Keratinocyte (primary cell): ENCODE measurements at regions not wholly inside any gene's neighbourhood (a gene's known extent, or its start where the extent isn't known, plus 50 kb on each side); places are given as distances from the start of the nearest gene placed in this dataset.

Source experiments
- DNase-seq: peaks from one replicate; pipeline ENCODE4 v3.0.0-alpha.2; 2011; ENCODE audit warnings: low read depth, missing footprints, low spot score
- FAIRE-seq: peaks from 2 replicates; lab custom pipeline; 2011; peaks lifted over from hg19 to GRCh38; lab: Jason Lieb, UNC
- H2AFZ ChIP-seq: 2 replicates; pipeline ENCODE4 v1.6.0; 2012; ENCODE audit warnings: low read length, control low read depth, inconsistent platforms; ENCODE audit not compliant: control insufficient read depth
- H3K27ac ChIP-seq: 2 replicates; pipeline ENCODE4 v1.5.1; 2011; ENCODE audit warnings: low read length; ENCODE audit not compliant: control insufficient read depth, insufficient read depth
- H3K27me3 ChIP-seq: 3 replicates; pipeline ENCODE4 v1.6.0; 2011; ENCODE audit warnings: low read length; ENCODE audit not compliant: control insufficient read depth, insufficient read depth; ENCODE audit errors: extremely low read depth
- H3K36me3 ChIP-seq, 2 experiments: 2 replicates in 1 of 2; 3 replicates in 1 of 2; pipeline ENCODE4 v1.5.1; 2011; ENCODE audit warnings: low read length in 2 of 2, mild to moderate bottlenecking in 1 of 2; ENCODE audit not compliant: control insufficient read depth in 2 of 2, insufficient read depth in 2 of 2; ENCODE audit errors: extremely low read depth in 1 of 2
- H3K4me1 ChIP-seq: 3 replicates; pipeline ENCODE4 v1.5.1; 2011; ENCODE audit warnings: low read length; ENCODE audit not compliant: control insufficient read depth, insufficient read depth; ENCODE audit errors: extremely low read depth
- H3K4me2 ChIP-seq: 3 replicates; pipeline ENCODE4 v1.6.0; 2011; ENCODE audit warnings: low read depth, low read length; ENCODE audit not compliant: control insufficient read depth, insufficient read depth; ENCODE audit errors: extremely low read depth
- H3K4me3 ChIP-seq, 3 experiments: fragments of 200-600 bp in 1 of 3; sonication (generic) in 1 of 3; 2 replicates in 2 of 3; 3 replicates in 1 of 3; pipeline ENCODE4 v1.5.1; 2011 to 2016; ENCODE audit warnings: low read length in 3 of 3, mild to moderate bottlenecking in 3 of 3, control low read depth in 2 of 3, inconsistent platforms in 1 of 3, low read depth in 1 of 3, mixed read lengths in 1 of 3, mixed run types in 1 of 3, moderate library complexity in 1 of 3; ENCODE audit not compliant: control insufficient read depth in 2 of 3, insufficient read depth in 2 of 3; ENCODE audit errors: extremely low read depth in 1 of 3
- H3K79me2 ChIP-seq: 2 replicates; pipeline ENCODE4 v1.6.0; 2012; ENCODE audit warnings: low read length; ENCODE audit not compliant: control insufficient read depth, insufficient read depth
- H3K9ac ChIP-seq: 3 replicates; pipeline ENCODE4 v1.6.0; 2011; ENCODE audit warnings: low read length; ENCODE audit not compliant: control insufficient read depth, insufficient read depth; ENCODE audit errors: extremely low read depth
- H3K9me1 ChIP-seq: 3 replicates; pipeline ENCODE4 v1.6.0; 2011; ENCODE audit warnings: low read length; ENCODE audit not compliant: control insufficient read depth, insufficient read depth; ENCODE audit errors: extremely low read depth
- H3K9me3 ChIP-seq: 2 replicates; pipeline ENCODE4 v1.5.1; 2012; ENCODE audit warnings: low read depth, low read length; ENCODE audit not compliant: control insufficient read depth
- H4K20me1 ChIP-seq: 3 replicates; pipeline ENCODE4 v1.6.0; 2011; ENCODE audit warnings: low read length; ENCODE audit not compliant: control insufficient read depth, insufficient read depth; ENCODE audit errors: extremely low read depth
- CTCF ChIP-seq, 3 experiments: IDR thresholded peaks in 1 of 3; conservative IDR thresholded peaks in 1 of 3; optimal IDR thresholded peaks in 1 of 3; 2 replicates in 2 of 3; 3 replicates in 1 of 3; pipeline versions ENCODE3 to v1.5.1; 2011; ENCODE audit warnings: low read length in 3 of 3, mild to moderate bottlenecking in 3 of 3, moderate library complexity in 2 of 3, control low read depth in 1 of 3, inconsistent platforms in 1 of 3; ENCODE audit not compliant: insufficient read depth in 2 of 3; ENCODE audit errors: extremely low read depth in 1 of 3
- EZH2 ChIP-seq: IDR thresholded peaks from one replicate; pipeline ENCODE4 v1.6.1; 2012; ENCODE audit warnings: inconsistent platforms, mild to moderate bottlenecking, low read length, moderate library complexity
- dilution Hi-C: fragments of 300-500 bp; cut with MboI; formaldehyde crosslinking; loops from one replicate; pipeline ENCODE4 v1.7.0; 2020; ENCODE audit warnings: low sequenced_read_pairs; ENCODE audit not compliant: extremely low pct_ligation_motif_present

DNA sequence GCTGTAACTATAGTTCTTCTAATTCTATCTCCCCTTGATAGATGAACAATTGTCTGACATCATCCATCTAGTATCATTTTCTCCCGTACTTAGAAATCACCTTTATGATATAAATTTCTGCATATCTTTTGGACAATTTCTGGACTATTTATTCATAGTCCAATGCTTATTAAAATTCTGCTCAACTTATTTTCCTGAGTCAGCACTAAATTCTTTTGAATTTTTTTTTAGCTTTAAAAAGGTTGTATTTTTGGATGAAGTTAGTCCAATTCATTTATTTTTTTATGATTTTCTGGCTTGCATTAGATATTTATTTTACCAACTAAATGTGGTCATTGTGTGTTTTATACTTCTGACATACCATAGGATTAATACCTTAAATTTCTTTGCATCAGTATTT, 538.5 kb upstream of the DCC start:
- no peaks in the 10 kb centered on the region for H3K9me1 ChIP-seq
- TF ChIP-seq EZH2 (no peak), CTCF (optimal IDR thresholded peaks at IDR 0.05 in 1 of 3, IDR thresholded peaks at IDR 0.05 in 1 of 3, conservative IDR thresholded peaks at IDR 0.05 in 1 of 3; ENCODE audit: extremely low read depth in 1 of 3, insufficient read depth in 2 of 3, low read length in 3 of 3) (no peak)
- dilution Hi-C loops = no loop called here
- no peak overlapping the region for H3K27ac ChIP-seq
- H3K36me3 ChIP-seq = no peaks in the 10 kb centered on the region
- H3K9ac ChIP-seq = no peak overlapping the region
- H4K20me1 ChIP-seq = no peaks in the 10 kb centered on the region
- no peaks in the 10 kb centered on the region for H3K79me2 ChIP-seq
- no peaks in the 10 kb centered on the region for H3K27me3 ChIP-seq
- no peak for FAIRE-seq
- H3K4me3 ChIP-seq = no peak overlapping the region
- no peak overlapping the region for H3K4me2 ChIP-seq
- no peak overlapping the region for H2AFZ ChIP-seq
- DNase-seq = no peak
- no peaks in the 10 kb centered on the region for H3K9me3 ChIP-seq
- no peaks in the 10 kb centered on the region for H3K4me1 ChIP-seq

DNA sequence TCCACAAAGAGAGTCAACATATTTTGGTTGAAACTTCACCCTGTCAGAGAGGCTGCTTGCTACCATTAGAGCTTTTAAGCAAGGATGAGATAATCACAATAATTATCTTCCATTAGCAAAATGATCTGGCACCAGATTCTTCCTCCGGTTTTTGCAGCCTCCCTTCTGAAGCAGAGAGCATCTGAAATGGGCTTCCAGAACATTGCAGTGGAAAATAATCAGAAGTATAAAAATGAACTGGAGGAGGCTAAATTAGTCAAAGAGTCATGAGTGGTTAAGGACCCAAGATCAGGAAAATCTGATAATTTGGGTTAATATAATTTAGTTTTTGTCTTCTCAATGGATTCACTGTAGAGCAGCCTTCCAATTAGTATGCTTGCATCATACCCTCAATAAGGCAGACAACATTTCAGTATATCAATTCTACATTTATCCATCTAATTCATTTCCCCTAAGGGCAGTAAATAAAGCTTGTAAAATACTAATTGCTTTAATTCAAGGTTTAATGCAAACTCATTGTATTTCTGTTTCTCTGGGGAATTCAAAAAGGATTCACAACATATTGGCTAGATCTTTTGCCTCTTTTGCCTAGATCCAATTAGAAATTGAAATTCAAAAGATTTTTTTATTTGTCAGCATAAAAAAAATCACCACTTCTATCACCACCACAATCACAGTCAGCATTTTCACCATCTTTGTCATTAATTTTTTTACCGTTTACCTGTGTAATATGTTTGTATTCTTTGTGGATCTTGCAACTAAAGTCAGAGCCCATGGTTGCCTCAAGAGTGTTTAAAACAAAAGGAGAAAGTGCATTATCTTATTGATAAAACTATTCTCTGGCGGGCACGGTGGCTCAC, 537.2 kb upstream of the DCC start:
- no peak for TF ChIP-seq CTCF (optimal IDR thresholded peaks at IDR 0.05 in 1 of 3, IDR thresholded peaks at IDR 0.05 in 1 of 3, conservative IDR thresholded peaks at IDR 0.05 in 1 of 3; ENCODE audit: extremely low read depth in 1 of 3, insufficient read depth in 2 of 3, low read length in 3 of 3)
- H3K9me1 ChIP-seq = no peaks in the 10 kb centered on the region
- H3K9me3 ChIP-seq = no peaks in the 10 kb centered on the region
- no peak overlapping the region for H3K9ac ChIP-seq
- no peaks in the 10 kb centered on the region for H3K36me3 ChIP-seq
- no peaks in the 10 kb centered on the region for H4K20me1 ChIP-seq
- no peak overlapping the region for H3K4me3 ChIP-seq
- DNase-seq (no peak), FAIRE-seq (no peak)
- H3K27ac ChIP-seq = no peak overlapping the region
- H2AFZ ChIP-seq = no peak overlapping the region
- no peaks in the 10 kb centered on the region for H3K27me3 ChIP-seq
- no peaks in the 10 kb centered on the region for H3K4me1 ChIP-seq
- H3K79me2 ChIP-seq = no peaks in the 10 kb centered on the region
- H3K4me2 ChIP-seq = no peak overlapping the region
- dilution Hi-C loops = no loop called here
